Transverse colon (tissue), 4 donors: ENCODE measurements at regions not wholly inside any gene's neighbourhood (a gene's known extent, or its start where the extent isn't known, plus 50 kb on each side); places are given as distances from the start of the nearest gene placed in this dataset.

Experiments used
- CTCF ChIP-seq, 5 experiments: fragments of 200-600 bp in 3 of 5; fragments of 450-650 bp in 2 of 5; sonication (generic) in 3 of 5; IDR thresholded peaks; 1 replicate in 2 of 5; 2 replicates in 3 of 5; pipeline ENCODE4 v1.5.1; 2016 to 2017; ENCODE audit warnings: antibody characterized with exemption in 5 of 5, inconsistent platforms in 3 of 5, mild to moderate bottlenecking in 2 of 5, moderate library complexity in 1 of 5
- POLR2A ChIP-seq: fragments of 450-650 bp; IDR thresholded peaks from one replicate; pipeline ENCODE4 v1.6.1; 2016; ENCODE audit warnings: antibody characterized with exemption, mild to moderate bottlenecking, moderate library complexity
- POLR2AphosphoS5 ChIP-seq, 3 donors: sonication (generic); formaldehyde crosslinking; IDR thresholded peaks; one replicate each; pipeline ENCODE4 v1.6.1; 2016; ENCODE audit warnings: antibody characterized with exemption in 3 of 3

- TF ChIP-seq POLR2AphosphoS5 (IDR thresholded peaks at IDR 0.05) (no peak), CTCF (IDR thresholded peaks at IDR 0.05) (no peak), POLR2A (no peak)
Measured at GRCh38 chr18:22711192-22711685, 221.9 kb upstream of the RBBP8 start.
